Lower lobe of right lung (tissue), 2 donors: ENCODE measurements at regions not wholly inside any gene's neighbourhood (a gene's known extent, or its start where the extent isn't known, plus 50 kb on each side); places are given as distances from the start of the nearest gene placed in this dataset.

Experiments used
- ATAC-seq, 2 donors: fragments of 200-7000 bp; cut with Tn5 transposase; one replicate each; pipeline ENCODE4 v1.9.1; 2020 to 2022; ENCODE audit warnings: mild to moderate bottlenecking in 2 of 2, moderate library complexity in 2 of 2
- DNase-seq: peaks from one replicate; pipeline ENCODE4 v3.0.0-alpha.2; 2020
- H3K27ac ChIP-seq: fragments of 200-600 bp; one replicate; pipeline ENCODE4 v1.8.0; 2022
- H3K27me3 ChIP-seq: fragments of 200-600 bp; one replicate; pipeline ENCODE4 v1.8.0; 2022; ENCODE audit warnings: low read depth
- H3K36me3 ChIP-seq: fragments of 200-600 bp; one replicate; pipeline ENCODE4 v1.8.0; 2022; ENCODE audit warnings: mild to moderate bottlenecking
- H3K4me1 ChIP-seq: fragments of 200-600 bp; one replicate; pipeline ENCODE4 v1.8.0; 2022
- H3K4me3 ChIP-seq: fragments of 200-600 bp; one replicate; pipeline ENCODE4 v1.8.0; 2022; ENCODE audit warnings: mild to moderate bottlenecking
- H3K9me3 ChIP-seq: fragments of 200-600 bp; one replicate; pipeline ENCODE4 v1.8.0; 2022
- CTCF ChIP-seq: fragments of 200-600 bp; IDR thresholded peaks from one replicate; pipeline ENCODE4 v1.8.0; 2022; ENCODE audit warnings: antibody characterized with exemption, mild to moderate bottlenecking
- intact Hi-C: fragments of 100-400 bp; cut with DNase I; formaldehyde crosslinking; loops from one replicate; pipeline ENCODE4 v1.11.0; 2022
- donor health status: DM: no; HTN: yes; CAD: no; lungs with severe emphysema.

GRCh38 chr16:80375513-80375912, 165.3 kb upstream of the DYNLRB2 start:
- TF ChIP-seq CTCF = no peak
- intact Hi-C loops = no loop called here
- Histone ChIP-seq H3K4me3 (no peak overlapping the region), H3K27me3 (no peaks in the 10 kb centered on the region), H3K27ac (no peak overlapping the region), H3K9me3 (peaks cover 3% of the 10 kb centered on the region), H3K36me3 (no peaks in the 10 kb centered on the region), H3K4me1 (no peaks in the 10 kb centered on the region)
- ATAC-seq (no peak), DNase-seq (no peak)

- DNase-seq (no peak), ATAC-seq (no peak)
- no peak overlapping the region for H3K27ac ChIP-seq
- H3K27me3 ChIP-seq = no peaks in the 10 kb centered on the region
- no peaks in the 10 kb centered on the region for H3K36me3 ChIP-seq
- intact Hi-C loops = no loop called here
- TF ChIP-seq CTCF = no peak
- H3K9me3 ChIP-seq = peaks cover 3% of the 10 kb centered on the region
- no peaks in the 10 kb centered on the region for H3K4me1 ChIP-seq
- no peak overlapping the region for H3K4me3 ChIP-seq
These were observed 168.5 kb upstream of the DYNLRB2 start for GRCh38 chr16:80372341-80372740.

GRCh38 chr16:80369138-80369958, 171.4 kb upstream of the DYNLRB2 start:
- no peaks in the 10 kb centered on the region for H3K36me3 ChIP-seq
- H3K9me3 ChIP-seq = peaks cover 3% of the 10 kb centered on the region
- H3K27ac ChIP-seq = no peak overlapping the region
- H3K27me3 ChIP-seq = no peaks in the 10 kb centered on the region
- intact Hi-C loops = no loop called here
- ATAC-seq (peak; percentile 51 to 71), DNase-seq (no peak)
- H3K4me3 ChIP-seq = no peak overlapping the region
- H3K4me1 ChIP-seq = no peaks in the 10 kb centered on the region
- TF ChIP-seq CTCF = peak; percentile 42

- DNase-seq (no peak), ATAC-seq (no peak)
- TF ChIP-seq CTCF = no peak
- H3K27ac ChIP-seq = no peak overlapping the region
- no peaks in the 10 kb centered on the region for H3K27me3 ChIP-seq
- no peaks in the 10 kb centered on the region for H3K36me3 ChIP-seq
- intact Hi-C loops = no loop called here
- no peaks in the 10 kb centered on the region for H3K4me1 ChIP-seq
- no peak overlapping the region for H3K4me3 ChIP-seq
- no peaks in the 10 kb centered on the region for H3K9me3 ChIP-seq
These were observed 173.6 kb upstream of the DYNLRB2 start for GRCh38 chr16:80367037-80367658.

GRCh38 chr16:80366023-80366422, 174.8 kb upstream of the DYNLRB2 start:
- Histone ChIP-seq H3K4me3 (no peak overlapping the region), H3K27ac (no peak overlapping the region), H3K4me1 (no peaks in the 10 kb centered on the region), H3K9me3 (no peaks in the 10 kb centered on the region), H3K36me3 (no peaks in the 10 kb centered on the region), H3K27me3 (no peaks in the 10 kb centered on the region)
- intact Hi-C loops = no loop called here
- TF ChIP-seq CTCF = no peak
- ATAC-seq (no peak), DNase-seq (no peak)
